LNCAP (cell line): ENCODE measurements at regions not wholly inside any gene's neighbourhood (a gene's known extent, or its start where the extent isn't known, plus 50 kb on each side); places are given as distances from the start of the nearest gene placed in this dataset.

ENCODE experiments used
- TF ChIP-seq, protein P1 (sequence below): fragments of 450-650 bp; IDR thresholded peaks from 2 replicates; pipeline ENCODE4 v1.5.1; 2017; ENCODE audit warnings: mild to moderate bottlenecking

DNA sequence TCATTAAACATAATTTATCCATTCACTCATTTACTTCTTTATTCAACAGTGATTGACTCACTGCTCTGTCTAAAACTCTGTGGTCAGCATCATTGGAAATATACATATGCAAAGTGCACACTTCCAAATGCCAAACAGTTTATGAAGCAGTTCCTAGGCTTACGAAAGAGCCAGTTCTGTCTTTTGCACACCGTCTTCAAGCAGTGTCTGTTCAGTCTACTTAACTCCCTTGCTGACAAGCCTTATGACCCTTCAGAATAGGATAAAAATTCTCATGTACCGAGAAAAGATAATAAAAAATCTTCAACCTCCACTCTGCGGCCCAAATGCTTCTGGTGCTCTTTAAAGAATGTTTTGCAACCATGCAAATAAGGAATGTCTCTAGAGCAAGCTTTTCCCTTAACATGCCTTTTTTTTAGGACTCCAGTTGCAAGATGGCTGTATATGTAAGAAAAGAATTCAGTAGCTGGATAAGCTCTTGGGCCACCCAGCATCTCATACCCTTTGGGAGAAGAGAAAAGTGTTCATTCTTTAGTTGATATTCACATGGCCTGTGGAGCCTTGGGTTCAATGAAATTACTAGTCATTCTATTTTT, 1037.0 kb upstream of the SLIT2 start:
- TF ChIP-seq, protein P1, sequence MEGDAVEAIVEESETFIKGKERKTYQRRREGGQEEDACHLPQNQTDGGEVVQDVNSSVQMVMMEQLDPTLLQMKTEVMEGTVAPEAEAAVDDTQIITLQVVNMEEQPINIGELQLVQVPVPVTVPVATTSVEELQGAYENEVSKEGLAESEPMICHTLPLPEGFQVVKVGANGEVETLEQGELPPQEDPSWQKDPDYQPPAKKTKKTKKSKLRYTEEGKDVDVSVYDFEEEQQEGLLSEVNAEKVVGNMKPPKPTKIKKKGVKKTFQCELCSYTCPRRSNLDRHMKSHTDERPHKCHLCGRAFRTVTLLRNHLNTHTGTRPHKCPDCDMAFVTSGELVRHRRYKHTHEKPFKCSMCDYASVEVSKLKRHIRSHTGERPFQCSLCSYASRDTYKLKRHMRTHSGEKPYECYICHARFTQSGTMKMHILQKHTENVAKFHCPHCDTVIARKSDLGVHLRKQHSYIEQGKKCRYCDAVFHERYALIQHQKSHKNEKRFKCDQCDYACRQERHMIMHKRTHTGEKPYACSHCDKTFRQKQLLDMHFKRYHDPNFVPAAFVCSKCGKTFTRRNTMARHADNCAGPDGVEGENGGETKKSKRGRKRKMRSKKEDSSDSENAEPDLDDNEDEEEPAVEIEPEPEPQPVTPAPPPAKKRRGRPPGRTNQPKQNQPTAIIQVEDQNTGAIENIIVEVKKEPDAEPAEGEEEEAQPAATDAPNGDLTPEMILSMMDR = no peak

DNA sequence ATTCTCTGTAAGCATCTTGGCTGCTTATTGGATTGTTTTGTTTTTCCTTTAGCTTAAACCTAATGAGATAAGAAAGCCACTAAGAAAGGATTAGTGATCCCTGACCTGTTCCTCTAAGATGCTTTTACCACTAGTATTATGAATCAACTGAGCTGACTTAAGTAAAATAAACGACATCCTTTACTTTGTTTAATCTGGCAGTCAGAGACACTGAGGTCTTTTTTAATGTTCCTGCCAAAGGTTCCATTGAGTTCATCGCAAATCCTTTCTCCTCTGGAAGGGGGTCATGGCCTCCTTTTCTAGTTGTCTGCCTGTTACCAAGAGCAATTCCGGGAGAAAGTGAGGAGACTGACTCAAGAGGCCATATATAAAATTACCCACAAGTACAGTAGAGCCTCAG, 1038.3 kb upstream of the SLIT2 start:
- TF ChIP-seq, protein P1 = no peak

DNA sequence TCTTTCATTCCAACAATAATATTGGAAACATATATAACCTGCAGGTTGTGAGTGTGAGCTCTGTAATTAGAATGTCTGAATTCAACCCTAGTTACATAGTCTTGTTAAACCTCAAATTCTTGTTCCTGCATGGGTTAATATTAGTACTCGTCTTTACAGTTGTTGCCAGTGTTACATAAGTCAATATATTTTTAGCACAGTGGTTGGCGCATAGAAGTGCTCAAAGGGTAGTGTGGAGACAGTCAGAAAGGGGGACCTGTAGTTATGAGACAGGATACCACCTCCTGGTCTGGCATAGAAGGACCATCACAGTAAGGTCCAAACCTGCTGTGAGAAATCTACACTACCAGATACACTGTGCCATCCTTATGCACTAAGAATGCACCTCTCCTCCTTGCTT, 1045.9 kb upstream of the SLIT2 start:
- TF ChIP-seq, protein P1 = no peak

DNA sequence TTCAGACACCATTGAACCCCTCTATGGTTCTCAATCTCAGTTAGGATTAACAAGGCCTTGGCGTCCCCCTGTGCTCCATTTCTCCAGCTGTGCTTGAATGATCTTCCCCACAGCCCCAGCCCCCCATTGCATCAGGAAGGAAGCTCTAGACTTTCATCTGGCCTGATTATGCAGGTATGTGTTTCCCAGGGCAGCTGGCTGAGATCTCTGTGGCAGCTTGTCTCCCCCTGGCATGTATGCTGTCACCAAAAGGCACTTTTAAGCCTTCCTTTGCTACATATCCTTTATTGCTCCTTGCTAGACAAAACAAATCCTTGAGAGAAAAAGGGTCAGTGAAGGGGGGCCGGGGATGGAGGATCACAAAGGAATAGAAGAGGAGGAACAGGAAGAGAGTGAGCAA, 1056.0 kb upstream of the SLIT2 start:
- TF ChIP-seq, protein P1 = no peak

DNA sequence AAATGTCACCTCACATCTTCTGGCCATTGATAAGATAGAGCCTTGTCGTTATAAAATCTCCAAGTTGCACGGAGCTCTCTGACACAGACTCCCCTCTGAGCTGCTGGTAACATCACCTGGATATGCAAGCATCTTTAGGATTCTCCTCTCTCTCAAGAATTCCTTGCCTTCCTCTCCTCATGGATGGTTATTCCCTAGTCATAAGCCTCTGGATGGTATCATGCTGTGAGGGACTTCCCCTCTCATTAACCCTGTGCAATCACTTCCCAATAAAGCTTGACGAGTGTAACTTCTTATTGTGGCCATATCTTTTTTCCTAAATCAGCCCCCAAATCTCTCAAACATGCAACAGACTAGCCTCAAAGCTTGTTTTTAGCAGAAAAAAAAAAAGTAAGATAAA, 1057.0 kb upstream of the SLIT2 start:
- TF ChIP-seq, protein P1 = no peak

DNA sequence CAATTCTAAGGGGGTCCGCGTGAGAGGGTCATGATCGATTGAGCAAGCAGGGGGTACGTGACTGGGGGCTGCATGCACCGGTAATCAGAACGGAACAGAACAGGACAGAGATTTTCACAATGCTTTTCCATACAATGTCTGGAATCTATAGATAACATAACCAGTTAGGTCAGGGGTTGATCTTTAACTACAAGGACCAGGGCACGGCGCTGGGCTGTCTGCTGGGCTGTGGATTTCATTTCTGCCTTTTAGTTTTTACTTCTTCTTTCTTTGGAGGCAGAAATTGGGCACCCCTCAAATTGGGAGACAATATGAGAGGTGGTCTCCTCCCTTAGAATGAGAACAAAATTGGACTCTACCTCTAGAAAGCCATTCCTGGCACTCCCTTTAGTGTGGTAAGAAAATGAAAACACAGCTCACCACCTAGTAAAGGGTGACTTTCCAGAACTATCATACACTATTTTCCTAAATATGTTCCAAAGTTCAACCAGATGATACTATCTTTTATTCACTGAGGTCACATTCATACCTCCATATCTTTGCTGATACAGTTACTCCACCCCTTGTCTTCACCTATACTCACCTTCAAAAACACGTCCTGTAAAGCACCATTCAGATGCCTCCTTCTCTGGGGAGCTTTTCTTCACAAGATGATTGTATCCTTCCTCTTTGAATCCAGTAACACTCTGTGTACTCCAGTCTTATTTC, 1058.3 kb upstream of the SLIT2 start:
- TF ChIP-seq, protein P1 = no peak

DNA sequence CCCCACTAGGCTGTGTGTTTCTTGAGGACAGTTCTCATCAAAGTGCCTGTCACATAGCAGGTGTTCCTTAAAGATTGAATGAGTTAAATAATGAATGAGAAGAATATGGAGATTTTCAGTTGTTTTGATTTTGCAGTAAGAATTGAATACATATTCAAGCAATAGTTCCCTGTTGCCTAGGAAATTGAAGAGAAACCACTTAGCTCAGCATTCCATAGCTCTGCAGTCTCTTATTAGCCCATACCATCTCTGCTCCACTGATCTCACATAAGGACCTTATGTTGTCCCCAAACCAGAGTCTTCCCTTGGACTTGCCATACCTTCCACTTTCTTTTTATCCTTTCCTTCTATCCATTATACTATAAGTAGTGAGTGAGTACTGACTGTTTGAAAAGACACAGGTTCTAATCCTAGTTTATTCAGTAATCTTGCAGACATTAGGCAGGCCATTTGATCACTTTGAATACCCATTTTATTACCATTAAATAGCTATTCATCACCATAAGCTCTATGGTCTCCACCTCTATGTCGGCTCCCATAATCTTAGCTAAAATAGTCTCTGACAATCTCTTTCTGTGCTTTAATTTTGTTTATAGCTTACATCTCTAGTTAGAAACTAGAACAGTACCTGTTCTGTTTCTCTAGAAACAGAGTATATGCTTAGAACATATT, 1059.6 kb upstream of the SLIT2 start:
- TF ChIP-seq, protein P1 = no peak
